NAMALWA (cell line): ENCODE measurements at regions not wholly inside any gene's neighbourhood (a gene's known extent, or its start where the extent isn't known, plus 50 kb on each side); places are given as distances from the start of the nearest gene placed in this dataset.
"Not testable (repeated sequence)": the region's sequence is repeated elsewhere in the genome, so short reads cannot be mapped to it uniquely, and the experiment has no call there.

Source experiments
- DNase-seq: peaks from one replicate; pipeline ENCODE4 v3.0.0-alpha.2; 2015; ENCODE audit warnings: low spot score

- DNase-seq: no peak
Observed at GRCh38 chr2:239550357-239550756, 149.5 kb upstream of the HDAC4 start.

GRCh38 chr2:239549711-239550255 is 149.0 kb upstream of the HDAC4 start:
- no peak for DNase-seq

GRCh38 chr2:239548965-239549595 is 148.3 kb upstream of the HDAC4 start:
- no peak for DNase-seq

- no peak for DNase-seq
Observed at GRCh38 chr2:239548451-239548871, 147.6 kb upstream of the HDAC4 start.

- not testable (repeated sequence) for DNase-seq
Observed at GRCh38 chr2:239547140-239547539, 146.3 kb upstream of the HDAC4 start.

GRCh38 chr2:239546541-239546940 is 145.7 kb upstream of the HDAC4 start:
- no peak for DNase-seq

GRCh38 chr2:239545741-239546392 is 145.0 kb upstream of the HDAC4 start:
- DNase-seq: no peak

GRCh38 chr2:239544918-239545465 is 144.2 kb upstream of the HDAC4 start:
- peak; percentile 8 for DNase-seq

GRCh38 chr2:239544143-239544917 is 143.5 kb upstream of the HDAC4 start:
- no peak for DNase-seq

- DNase-seq: no peak
Observed at GRCh38 chr2:239543702-239544101, 142.9 kb upstream of the HDAC4 start.

GRCh38 chr2:239540174-239540573 is 139.4 kb upstream of the HDAC4 start:
- DNase-seq: no peak

GRCh38 chr2:239539776-239540100 is 138.9 kb upstream of the HDAC4 start:
- DNase-seq: no peak

GRCh38 chr2:239539083-239539775 is 138.4 kb upstream of the HDAC4 start:
- no peak for DNase-seq

GRCh38 chr2:239538357-239539052 is 137.7 kb upstream of the HDAC4 start:
- no peak for DNase-seq

GRCh38 chr2:239537633-239538356 is 137.0 kb upstream of the HDAC4 start:
- DNase-seq: no peak

GRCh38 chr2:239536186-239536585 is 135.4 kb upstream of the HDAC4 start:
- DNase-seq: no peak

- DNase-seq: no peak
Observed at GRCh38 chr2:239535413-239536144, 134.8 kb upstream of the HDAC4 start.

- DNase-seq: no peak
Observed at GRCh38 chr2:239534581-239535412, 134.0 kb upstream of the HDAC4 start.
